HG03342 (cell line): ENCODE measurements at regions not wholly inside any gene's neighbourhood (a gene's known extent, or its start where the extent isn't known, plus 50 kb on each side); places are given as distances from the start of the nearest gene placed in this dataset.

Experiments
- ATAC-seq: cut with Tn5 transposase; IDR thresholded peaks from one replicate; pipeline ENCODE4 v1.9.1; 2021; ENCODE audit warnings: mild to moderate bottlenecking, moderate library complexity; ENCODE audit not compliant: unreplicated experiment

DNA sequence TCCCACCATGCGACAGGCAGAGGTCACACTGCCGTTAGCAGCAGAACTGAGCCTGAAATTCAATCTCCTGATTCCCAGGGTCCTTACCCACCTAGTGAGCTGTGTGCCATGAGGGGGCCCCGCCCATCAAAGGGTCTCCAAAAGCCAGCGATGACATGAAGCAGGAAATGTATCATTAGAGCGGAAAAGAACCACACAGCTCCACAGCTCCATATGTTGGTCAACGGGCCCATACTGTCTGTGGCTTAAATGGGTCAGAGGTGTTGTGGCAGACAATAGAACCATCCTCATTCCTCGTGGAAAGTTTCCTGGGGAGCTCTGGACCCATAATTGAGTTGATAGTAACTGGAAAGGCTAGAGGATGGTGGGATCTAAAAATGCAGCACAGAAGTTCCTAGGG, 68.1 kb upstream of the PODXL start:
- ATAC-seq, result no peak

DNA sequence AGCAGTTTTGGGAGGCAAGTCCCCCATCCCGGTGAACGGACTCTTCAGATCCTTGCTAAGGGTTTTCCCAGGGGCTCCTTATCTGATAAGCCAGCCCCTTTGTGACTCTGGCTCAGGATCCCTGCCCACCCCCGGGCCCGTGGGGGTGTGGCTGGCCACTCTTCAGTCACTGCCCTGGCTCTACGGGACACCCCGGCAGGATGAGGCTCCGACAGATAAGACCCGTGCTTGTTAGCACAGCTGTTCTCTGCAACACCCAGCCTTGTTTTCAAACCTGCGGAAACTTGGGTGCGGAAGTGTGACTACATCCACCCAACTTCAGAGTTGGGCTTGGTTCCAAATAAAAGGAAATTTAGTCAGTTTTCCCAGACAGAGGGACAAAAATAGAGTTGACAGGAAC, 66.7 kb upstream of the PODXL start:
- ATAC-seq, result no peak

DNA sequence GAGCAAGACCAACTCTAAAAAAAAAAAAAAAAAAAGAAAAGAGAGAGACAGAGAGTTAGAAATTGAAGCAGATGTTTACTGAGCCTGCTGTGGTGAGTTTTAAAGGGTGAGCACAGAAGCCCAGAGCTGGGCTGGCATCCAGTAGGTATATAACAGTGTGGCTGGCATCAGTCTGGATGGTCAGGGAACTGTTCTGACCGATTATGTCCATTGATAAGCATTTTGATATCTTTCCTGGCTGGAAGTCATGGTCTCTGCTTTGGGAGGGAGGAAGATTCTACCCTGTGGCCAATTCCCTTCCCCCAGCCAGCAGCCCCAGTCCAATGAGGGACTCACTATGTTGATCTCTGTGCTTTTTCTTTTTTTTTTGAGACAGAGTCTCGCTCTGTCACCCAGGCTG, 65.2 kb upstream of the PODXL start:
- ATAC-seq, result no peak

DNA sequence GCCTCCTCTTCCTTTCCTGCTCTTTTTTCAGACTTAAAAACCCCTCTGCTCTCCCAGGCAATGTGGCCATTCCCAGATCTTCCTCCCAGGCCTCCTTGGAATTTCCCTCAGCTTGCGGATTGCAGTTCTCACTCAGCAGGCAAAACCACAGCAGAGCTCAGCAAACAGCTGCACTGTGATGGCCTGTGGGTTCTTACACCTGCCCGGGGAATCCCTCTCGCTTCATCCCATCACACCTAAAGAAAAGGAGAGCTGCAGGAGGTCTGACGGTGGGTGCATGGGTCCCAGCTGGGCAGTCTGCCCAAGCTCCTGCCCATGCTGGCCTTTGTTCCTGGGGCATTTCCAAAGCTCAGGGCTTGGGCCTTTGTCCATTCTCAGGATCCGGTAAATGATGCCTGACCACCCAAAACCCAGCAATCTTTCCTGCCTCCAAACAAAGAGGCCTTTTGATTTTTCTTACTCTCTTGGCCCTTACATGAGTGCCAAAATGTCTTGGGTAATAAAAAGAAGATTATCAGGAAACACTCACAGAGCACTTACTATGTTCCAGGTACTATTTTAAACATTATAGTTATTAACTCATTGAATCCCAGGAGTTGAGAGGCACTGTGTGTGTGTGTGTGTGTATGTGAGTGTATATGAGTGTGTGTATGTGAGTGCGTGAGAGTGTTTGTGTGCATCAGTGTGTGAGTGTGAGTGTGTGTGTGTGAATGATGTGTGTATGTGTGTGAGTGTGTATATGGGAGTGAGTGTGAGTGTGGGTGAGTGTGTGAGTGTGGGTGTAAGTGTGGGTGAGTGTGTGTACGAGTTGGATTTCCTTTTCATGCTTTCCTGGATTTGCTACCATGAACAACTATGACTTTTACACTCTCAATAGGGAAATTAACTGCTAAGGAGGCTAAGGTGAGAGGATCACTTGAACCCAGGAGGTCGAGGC, 64.5 kb upstream of the PODXL start:
- no peak for ATAC-seq

DNA sequence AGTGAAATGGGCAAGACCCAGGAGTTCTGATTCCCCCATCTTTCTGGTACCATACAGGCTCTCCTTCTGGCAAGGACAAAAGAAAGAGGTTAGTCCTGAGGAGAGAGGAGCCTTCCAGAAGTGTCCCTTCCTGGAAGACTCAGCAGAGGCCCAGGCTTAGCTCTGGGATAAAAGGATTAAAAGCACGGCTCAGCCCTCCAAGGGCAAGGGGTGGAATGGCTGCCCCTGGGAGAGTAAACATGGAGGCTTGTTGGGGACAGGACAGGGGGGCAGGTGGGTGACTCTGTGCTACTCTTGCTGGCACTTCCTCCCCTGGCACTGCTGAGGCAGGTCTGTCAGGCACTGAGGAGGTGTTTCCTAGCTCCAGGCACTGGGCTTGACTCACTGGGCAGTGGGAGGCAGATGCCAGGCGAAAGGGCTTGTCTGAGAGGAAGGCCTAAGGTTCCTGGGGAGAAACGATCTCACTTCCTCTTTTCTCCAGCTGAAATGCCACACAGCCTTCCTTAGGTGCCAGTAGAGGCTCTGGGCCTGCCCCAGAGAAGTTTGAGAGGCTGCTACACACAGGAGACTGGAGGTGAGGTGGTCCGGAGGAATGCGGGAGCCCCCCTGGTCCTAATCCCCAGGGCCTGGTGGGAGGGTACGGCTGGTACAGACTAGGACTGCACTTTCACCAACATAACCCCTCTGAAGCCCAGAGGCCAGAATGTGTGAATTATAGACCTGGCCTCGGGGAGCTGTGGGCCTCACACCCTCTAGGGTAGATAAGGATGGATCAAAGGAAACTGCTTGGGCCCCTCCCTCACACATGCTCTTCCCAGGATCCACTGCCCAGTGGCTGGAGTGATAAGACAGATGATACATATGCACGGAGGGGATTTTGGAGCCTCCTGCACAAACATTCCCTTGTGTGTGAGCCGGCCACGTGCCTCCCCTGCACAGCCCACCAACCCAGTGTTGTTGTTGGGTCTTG, 63.2 kb upstream of the PODXL start:
- ATAC-seq, result no peak

DNA sequence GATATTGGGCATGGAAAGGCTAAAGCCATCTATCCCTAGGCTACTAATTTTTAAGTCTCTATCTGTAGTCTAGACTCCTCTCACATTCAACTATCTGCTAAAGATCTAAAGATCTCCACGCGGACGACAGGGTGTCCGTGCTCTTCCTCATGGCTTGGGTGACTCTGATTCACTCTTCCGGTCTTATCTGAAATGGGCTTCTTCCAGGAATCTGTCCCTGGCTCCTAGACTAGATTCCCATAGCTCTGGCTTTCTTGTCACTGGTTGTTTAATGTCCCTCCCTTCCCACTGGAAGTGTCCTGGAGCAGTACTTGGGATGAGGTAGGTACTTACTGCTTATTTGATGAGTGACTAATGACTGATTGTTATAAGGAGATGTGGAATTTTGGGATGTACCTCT, 62.0 kb upstream of the PODXL start:
- no peak for ATAC-seq

DNA sequence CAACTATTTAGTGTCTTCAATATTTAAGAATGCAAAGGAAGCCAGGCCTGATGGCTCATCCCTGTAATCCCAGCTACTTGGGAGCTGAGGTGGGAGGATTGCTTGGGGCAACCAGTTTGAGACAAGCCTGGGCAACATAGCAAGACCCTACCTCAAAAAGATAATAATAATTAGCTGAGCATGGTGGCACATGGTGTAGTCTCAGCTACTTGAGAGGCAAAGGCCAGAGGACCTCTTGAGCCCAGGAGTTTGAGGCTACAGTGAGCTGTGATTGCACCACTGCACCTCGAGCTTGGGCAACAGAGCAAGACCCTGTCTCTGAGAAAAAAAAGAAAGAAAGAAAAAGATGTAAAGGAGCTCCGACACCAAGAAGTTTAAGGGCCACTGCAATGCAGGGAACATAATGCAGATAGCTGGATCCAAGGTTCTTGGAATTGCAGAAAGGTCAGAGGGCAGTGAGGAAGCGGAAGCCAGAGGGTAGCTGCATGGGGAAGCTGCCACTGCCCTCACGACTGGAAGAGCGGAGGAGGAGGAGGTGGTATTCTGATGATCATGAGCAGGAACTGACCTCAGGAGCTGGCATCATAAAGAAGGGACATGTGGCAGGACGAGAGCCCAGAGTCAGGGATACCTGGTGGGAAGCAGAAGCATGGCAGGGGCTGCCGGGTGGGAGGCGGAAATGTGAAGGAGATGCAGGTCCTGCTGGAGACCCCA, 60.2 kb upstream of the PODXL start:
- no peak for ATAC-seq

DNA sequence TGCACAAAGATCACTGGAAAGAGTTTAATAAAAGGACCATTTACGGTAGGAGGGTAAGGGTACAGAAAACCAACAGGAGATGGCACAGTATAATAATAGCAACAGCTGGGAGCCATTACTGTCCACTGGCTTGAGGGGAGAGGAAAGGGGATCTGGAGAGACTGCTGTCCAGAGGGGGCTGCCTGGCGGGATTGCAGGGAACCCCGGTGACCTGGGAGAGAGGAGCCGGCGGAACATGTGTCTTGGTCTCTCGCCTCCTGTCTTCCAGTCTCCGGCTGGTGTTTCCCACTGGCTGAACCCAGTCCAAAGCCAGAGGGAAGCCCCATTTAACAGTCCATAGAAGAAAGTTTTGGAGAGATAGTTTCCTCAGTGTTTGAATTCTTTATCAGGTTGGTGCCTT, 57.5 kb upstream of the PODXL start:
- ATAC-seq, result no peak

DNA sequence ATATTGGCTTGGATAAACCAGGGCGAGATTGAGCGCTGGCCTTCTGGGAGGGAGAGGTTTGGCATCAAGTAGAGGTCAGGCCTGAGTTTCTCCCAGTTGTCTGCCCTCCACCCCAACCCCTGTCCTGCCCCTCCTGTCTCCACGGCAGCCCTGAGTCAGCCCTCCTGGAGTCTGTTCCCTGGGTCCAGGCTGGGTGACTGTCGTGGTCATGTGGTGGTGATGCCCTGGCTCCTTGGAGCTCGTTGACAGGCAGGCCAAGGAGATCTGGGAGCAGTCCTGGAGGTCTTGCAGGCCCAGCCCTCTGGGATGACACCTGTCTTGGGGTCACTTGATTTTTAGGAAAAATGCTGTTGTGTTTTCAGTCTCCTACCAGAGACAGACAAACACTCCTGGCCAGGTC, 53.6 kb upstream of the PODXL start:
- ATAC-seq, result no peak

DNA sequence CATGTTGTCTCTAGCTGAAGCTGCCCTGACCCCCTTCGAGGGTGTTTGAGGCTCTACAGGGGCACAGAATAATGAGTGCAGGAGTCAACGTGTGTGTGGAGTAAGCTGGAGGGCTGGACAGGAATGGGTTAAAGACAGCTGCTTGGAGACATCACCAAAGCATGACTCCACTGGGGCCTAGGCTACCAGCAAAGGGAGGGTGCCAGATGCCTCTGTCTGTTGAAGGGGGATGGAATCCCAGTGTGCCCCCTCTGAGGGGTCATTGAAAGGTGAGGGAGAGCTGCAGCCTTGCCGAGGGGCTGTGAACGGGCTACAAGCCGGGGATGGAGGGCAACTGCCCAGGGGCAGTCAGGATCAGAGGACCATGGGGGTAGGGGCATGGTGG, 51.7 kb upstream of the PODXL start:
- ATAC-seq, result no peak

DNA sequence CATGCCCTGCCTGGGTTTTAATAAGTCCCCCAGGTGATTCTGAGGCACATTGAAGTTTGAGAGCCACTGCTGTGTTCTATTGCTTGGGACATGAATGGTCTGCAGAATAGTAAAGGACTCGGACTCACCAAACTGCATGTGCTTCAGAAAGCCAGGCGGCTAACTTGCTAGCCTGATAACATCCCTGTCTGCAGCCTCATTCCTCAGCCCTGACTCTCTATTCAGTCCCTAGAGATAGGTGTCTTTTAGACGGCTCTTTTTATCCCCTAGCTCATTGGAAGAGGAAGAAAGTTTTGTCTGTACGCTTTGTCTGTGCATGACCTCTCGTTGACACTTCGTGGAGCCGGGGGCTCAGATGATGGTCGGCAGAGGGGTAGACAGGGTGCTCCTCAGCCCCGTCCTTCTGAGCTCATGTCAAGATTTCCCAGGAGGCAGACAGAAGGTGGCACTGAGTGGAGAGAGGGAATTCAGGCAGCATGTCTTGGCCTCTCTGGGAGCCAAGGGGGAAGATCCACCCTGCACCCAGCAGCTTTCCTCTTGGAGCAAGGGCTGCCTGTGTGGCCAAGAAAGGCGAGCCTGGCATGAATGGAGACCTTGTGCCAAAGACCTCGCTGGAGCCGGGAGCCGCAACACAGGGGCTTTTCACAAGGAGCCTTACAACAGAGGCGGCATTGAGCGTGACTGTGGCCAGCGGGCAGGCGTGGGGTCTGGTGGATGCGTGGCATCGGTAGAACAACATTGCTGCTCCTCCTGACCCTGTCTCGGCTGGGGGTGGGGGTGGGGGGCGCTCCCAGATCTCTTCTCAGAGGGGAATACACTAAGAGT, 51.1 kb upstream of the PODXL start:
- no peak for ATAC-seq

DNA sequence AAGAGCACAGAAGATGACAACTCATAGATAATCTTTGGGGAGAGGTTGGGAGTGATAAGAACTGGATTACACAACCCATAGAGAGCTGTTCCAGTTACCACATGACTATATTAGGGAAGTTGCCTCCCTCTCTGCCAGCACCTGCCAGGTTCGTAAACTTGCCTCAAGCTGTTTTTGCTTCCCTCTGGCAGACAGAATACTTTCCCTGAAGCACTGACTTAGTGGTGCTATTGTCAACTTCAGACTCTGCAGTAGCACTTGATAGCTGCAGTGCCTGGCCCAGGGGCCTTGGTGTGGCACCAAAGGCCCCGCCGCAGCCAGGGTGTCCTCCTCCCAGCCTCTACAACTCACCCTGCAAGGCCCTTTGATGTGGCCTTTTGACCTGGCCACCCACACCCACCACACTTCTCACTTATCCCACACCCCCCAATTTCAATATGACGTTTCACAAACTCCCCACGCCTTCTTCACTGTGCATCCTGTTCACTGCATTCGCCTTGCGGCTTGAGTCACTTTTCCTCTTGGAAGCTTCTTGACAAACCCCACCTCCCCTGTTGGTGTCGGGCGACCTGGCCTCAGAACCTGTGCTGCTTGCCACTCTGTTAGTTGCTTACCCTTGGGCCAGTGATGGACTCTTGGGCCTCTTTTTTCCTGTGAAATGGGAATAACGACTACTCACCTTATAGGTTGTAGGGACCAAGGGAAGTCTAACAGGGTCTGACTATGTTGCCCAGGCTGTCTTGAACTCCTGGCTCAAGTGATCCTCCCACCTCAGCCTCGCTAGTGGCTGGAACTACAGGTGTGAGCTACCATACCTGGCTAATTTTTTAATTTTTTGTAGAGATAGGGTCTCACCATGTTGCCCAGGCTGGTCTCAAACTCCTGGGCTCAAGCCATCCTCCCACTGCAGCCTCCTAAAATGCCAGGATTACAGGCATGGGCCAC, 50.2 kb upstream of the PODXL start:
- ATAC-seq, result no peak
